ENCODE measurements at regions not wholly inside any gene's neighbourhood (a gene's known extent, or its start where the extent isn't known, plus 50 kb on each side); places are given as distances from the start of the nearest gene placed in this dataset.
"Not testable (repeated sequence)": the region's sequence is repeated elsewhere in the genome, so short reads cannot be mapped to it uniquely, and the experiment has no call there.

- H3K4me3 ChIP-seq (replicated peaks; ENCODE audit: low read depth, low read length), result no peak overlapping the region
- TF ChIP-seq CTCF (IDR thresholded peaks at IDR 0.05; ENCODE audit: low read depth, low read length, missing control alignments), result no peak
- DNase-seq (ENCODE audit: extremely low read depth, low read depth), result no peak
Observed at GRCh38 chr5:82513738-82514137, 235.6 kb upstream of the RPS23 start.

GRCh38 chr5:82512025-82512424 is 233.9 kb upstream of the RPS23 start:
- H3K4me3 ChIP-seq (replicated peaks; ENCODE audit: low read depth, low read length), result no peak overlapping the region
- DNase-seq (ENCODE audit: extremely low read depth, low read depth), result no peak
- TF ChIP-seq CTCF (IDR thresholded peaks at IDR 0.05; ENCODE audit: low read depth, low read length, missing control alignments), result no peak

- no peak overlapping the region for H3K4me3 ChIP-seq (replicated peaks; ENCODE audit: low read depth, low read length)
- TF ChIP-seq CTCF (IDR thresholded peaks at IDR 0.05; ENCODE audit: low read depth, low read length, missing control alignments), result no peak
- no peak for DNase-seq (ENCODE audit: extremely low read depth, low read depth)
Observed at GRCh38 chr5:82511134-82511533, 233.0 kb upstream of the RPS23 start.

- DNase-seq (ENCODE audit: extremely low read depth, low read depth), result no peak
- H3K4me3 ChIP-seq (replicated peaks; ENCODE audit: low read depth, low read length), result no peak overlapping the region
- TF ChIP-seq CTCF (IDR thresholded peaks at IDR 0.05; ENCODE audit: low read depth, low read length, missing control alignments), result no peak
Observed at GRCh38 chr5:82509762-82510161, 231.6 kb upstream of the RPS23 start.

- H3K4me3 ChIP-seq (replicated peaks; ENCODE audit: low read depth, low read length); DNase-seq (ENCODE audit: extremely low read depth, low read depth): not testable (repeated sequence)
Observed at GRCh38 chr5:82506390-82506789, 228.2 kb upstream of the RPS23 start.

- TF ChIP-seq CTCF (IDR thresholded peaks at IDR 0.05; ENCODE audit: low read depth, low read length, missing control alignments), result no peak
- no peak for DNase-seq (ENCODE audit: extremely low read depth, low read depth)
- H3K4me3 ChIP-seq (replicated peaks; ENCODE audit: low read depth, low read length), result no peak overlapping the region
Observed at GRCh38 chr5:82499725-82500244, 221.6 kb upstream of the RPS23 start.

- no peak for DNase-seq (ENCODE audit: extremely low read depth, low read depth)
- TF ChIP-seq CTCF (IDR thresholded peaks at IDR 0.05; ENCODE audit: low read depth, low read length, missing control alignments), result no peak
- H3K4me3 ChIP-seq (replicated peaks; ENCODE audit: low read depth, low read length), result no peak overlapping the region
Observed at GRCh38 chr5:82497242-82497641, 219.1 kb upstream of the RPS23 start.
